GM18867 (cell line): ENCODE measurements at regions not wholly inside any gene's neighbourhood (a gene's known extent, or its start where the extent isn't known, plus 50 kb on each side); places are given as distances from the start of the nearest gene placed in this dataset.
A peak's percentile ranks its signal among the peaks of the same experiment; 100 is the strongest.

ENCODE experiments used
- ATAC-seq: cut with Tn5 transposase; IDR thresholded peaks from one replicate; pipeline ENCODE4 v1.9.1; 2021; ENCODE audit warnings: mild to moderate bottlenecking, moderate library complexity; ENCODE audit not compliant: unreplicated experiment

GRCh38 chr1:233514946-233515391 is 98.9 kb upstream of the KCNK1 start:
- ATAC-seq, result no peak

GRCh38 chr1:233516732-233517131 is 97.2 kb upstream of the KCNK1 start:
- ATAC-seq, result no peak

- no peak for ATAC-seq
Observed at GRCh38 chr1:233518344-233518743, 95.6 kb upstream of the KCNK1 start.

DNA sequence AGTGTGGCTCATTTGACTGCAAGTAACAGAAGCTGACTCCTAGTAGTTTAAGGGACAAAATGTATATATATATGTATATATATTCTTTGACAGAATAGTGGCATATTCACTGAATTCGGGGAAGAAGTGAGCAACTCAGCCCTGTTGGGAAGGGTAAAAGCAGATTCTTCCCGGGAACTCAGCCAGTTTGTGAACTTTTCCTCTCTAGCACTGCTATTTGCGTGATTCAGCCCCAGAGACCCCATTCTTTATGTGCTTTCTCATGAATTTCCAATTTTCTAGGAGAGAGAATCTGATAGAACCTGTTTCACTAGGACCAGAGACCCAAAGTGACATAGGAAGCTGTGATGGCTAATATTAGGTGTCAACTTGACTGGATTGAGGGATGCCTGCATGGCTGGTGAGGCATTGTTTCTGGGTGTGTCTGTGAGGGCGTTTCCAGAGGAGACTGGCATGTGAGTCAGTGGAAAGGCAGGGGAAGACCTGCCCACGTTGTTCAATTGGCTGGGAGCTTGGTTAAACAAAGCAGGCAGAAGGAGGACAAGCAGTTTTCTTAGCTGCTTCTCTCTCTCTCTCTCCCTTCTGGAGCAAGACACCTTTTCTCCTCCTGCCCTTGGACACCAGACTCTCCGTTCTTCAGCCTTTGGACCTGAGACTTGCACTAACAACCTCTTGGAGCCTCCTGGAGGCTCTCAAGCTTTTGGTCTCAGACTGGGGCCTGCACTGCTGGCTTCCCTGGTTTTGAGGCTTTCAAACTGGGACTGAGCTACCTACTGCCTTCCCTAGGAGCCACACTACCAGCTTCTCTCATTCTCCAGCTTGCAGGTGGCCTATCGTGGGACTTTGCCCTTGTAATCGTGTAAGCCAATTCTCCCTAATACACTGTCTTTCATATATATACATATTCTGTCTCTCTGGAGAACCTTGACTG is 93.4 kb upstream of the KCNK1 start:
- no peak for ATAC-seq

GRCh38 chr1:233523047-233523446 is 90.9 kb upstream of the KCNK1 start:
- ATAC-seq, result no peak

DNA sequence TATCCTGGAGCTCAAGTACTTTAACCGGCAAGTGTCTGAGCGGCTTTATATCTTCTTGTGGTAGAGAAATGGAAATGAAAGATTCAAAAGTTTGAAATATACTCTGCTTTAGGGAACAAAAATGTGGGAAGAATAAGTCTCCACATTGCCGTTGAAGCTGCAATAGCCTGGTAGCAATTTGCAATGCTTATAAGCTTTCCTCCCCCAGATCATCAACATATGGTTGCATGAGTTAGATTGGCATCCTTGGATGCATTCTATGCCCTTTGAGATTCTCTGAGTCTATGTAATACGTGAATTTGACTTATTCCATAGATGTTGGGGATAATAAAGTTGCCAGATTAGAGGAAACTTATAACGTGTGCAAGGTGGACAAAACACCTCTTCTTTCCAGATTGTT is 86.1 kb upstream of the KCNK1 start:
- ATAC-seq, result no peak

DNA sequence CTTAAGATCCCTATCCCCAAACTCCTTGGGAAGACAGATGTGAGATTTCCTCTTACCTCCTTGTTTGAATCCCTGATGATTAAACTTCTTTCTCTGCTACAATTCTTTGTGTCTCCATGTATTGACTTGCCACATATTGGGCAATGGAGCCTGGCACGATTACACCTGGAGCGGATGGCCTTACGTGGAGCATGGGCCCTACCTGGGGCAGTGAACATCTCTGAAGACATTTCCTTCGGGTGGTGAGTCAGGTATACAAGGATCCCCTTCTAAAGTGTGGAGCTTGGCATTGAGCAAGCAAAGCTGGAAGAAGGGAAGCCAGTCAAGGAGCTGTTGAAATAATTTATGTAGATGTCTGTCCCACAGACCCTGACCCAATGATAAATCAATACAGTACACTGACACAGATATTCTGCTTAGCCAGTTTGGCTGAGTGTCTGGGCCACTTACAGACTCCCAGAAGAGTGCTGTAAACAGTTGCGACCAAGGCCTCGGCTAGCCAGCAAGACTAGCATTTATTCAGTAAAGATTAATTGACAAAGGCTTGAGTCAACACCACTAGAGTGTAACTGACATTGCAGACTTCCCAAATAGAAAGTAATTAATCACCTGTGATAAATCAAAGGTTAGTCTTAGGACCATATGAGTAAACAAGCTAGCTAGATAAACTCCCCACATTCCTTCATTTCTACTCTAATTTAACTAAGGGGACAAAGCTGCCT is 83.1 kb upstream of the KCNK1 start:
- ATAC-seq, result no peak

- ATAC-seq, result no peak
Observed at GRCh38 chr1:233540816-233541215, 73.1 kb upstream of the KCNK1 start.

DNA sequence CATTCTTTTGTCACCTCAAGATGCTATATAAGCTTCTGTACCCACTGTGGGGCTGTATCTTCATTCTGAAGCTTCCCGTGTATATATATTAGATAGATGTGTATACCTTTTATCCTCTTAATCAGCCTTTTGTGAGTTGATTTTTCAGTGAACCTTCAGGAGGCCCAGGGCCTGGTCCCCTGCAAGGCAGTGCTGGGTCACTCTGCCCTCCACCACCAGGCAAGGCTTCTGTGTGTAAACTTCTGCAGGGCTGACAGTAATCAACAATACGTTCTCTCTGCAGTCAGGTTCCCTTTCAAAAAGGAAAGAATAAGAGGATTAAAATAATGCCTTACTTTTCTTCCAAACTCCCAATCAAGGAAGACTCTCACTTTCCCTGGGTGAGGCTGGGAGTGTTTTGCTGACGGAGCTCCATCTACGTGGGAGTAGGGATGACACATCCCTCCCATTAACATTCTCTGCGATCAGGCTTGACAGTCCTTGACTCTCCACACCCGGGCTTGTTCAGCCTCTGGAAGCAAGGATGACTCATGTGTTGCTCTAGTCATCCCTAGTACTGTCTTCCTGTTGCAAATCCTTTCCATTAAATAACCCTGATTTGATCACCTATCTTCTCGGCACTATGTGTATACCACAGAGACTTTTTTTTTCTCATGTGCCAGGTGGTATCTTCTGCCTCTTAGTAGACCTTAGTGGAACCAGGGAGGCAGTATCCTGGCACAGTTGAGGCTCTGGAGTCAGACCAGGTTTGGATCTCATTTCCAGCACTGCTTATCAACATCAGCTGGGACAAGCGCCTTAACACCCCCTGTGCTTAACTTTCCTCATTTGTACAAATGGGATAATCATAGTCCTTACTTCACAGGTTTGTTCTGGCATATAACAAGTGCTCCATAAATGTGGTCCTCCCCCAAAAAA is 70.3 kb upstream of the KCNK1 start:
- ATAC-seq, result no peak

DNA sequence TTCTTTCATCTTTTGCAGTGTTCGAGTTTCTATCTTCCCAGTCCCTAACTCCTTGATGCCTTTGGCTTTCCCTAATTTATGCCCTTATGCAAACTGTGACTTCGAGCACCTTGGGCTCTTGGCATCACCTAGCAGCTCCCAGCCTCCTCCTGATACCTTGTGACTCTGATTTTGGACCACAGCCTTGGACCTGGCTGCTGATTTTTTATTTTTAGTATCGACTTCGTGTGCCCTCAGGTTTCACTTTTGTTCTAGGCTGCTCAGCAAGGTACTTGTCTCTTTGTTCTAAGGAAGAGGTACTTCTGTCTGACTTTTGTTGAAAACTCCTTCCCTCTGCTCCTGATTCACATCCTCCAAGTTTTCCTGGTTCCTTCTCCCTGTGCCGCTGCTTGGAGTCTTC is 69.6 kb upstream of the KCNK1 start:
- ATAC-seq, result peak; percentile 53

DNA sequence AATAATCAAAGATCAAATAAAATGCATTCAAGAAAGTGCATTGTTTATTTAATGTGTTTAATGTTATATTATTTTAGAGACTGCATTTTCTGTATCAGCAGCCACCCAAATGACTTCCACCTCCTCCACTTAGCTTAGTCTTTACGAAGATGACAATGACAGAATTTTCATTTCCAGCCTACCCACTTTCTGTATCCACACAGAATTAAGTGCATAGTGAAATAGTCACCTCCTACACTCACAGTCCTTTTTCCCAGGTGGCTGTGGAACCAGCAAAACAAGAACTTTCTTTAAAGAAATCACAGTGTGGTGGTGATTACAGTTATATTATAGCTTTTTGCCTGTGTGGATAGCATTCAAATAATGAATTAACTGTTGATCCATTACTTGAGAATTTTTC is 66.2 kb upstream of the KCNK1 start:
- ATAC-seq, result no peak

- ATAC-seq, result peak; percentile 49
Observed at GRCh38 chr1:233549404-233549803, 64.5 kb upstream of the KCNK1 start.

GRCh38 chr1:233549917-233550316 is 64.0 kb upstream of the KCNK1 start:
- ATAC-seq, result peak; percentile 40

DNA sequence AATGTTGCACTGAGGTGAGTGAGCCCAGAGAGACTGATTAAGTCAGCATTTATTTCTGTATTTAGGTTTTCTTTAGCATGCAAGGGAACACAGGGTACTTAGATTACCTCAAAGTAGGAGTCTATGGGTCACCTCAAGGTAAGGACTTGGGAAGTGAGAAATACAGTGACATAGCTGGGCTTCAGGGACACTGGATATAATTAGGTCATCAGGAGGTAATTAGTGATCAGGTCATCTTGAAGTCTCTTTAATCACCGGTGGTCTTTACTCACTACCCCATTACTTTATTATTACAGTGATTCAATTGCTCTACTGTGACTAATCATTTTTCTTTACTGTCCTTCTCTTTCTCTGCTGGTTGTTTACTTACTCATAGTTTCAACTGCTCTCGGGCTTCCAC is 59.9 kb upstream of the KCNK1 start:
- no peak for ATAC-seq

GRCh38 chr1:233561708-233562426 is 52.0 kb upstream of the KCNK1 start:
- ATAC-seq, result no peak
